ENCODE measurements at regions not wholly inside any gene's neighbourhood (a gene's known extent, or its start where the extent isn't known, plus 50 kb on each side); places are given as distances from the start of the nearest gene placed in this dataset.

GRCh38 chr9:30714389-30714788, 1670.1 kb upstream of the ACO1 start:
- ATAC-seq: no peak
- no peaks in the 10 kb centered on the region for H3K27me3 Mint-ChIP-seq (ENCODE audit: low read depth in 2 of 2)
- H3K36me3 Mint-ChIP-seq: no peaks in the 10 kb centered on the region
- WGBS (ENCODE audit: insufficient coverage): no CpG with 5 or more reads among the region's 1 CpG
- Histone ChIP-seq H3K9me3 (ENCODE audit: control insufficient read depth, insufficient read depth, low read length) (no peaks in the 10 kb centered on the region), H3K36me3 (ENCODE audit: control insufficient read depth, insufficient read depth, low read length) (no peaks in the 10 kb centered on the region), H3K27me3 (ENCODE audit: control insufficient read depth, insufficient read depth, low read length) (no peaks in the 10 kb centered on the region), H3K4me1 (ENCODE audit: control insufficient read depth, insufficient read depth, low read length) (no peaks in the 10 kb centered on the region), H3K4me3 (ENCODE audit: low read length) (no peak overlapping the region), H3K27ac (ENCODE audit: low read length) (no peak overlapping the region)
- intact Hi-C loops (cut with micrococcal nuclease): no loop called here
- TF ChIP-seq CTCF (IDR thresholded peaks at IDR 0.05): no peak
- no peak for DNase-seq
- no peaks in the 10 kb centered on the region for H3K4me1 Mint-ChIP-seq
- H3K4me3 Mint-ChIP-seq: no peak overlapping the region
- no peak overlapping the region for H3K27ac Mint-ChIP-seq
- peaks cover 6 to 15% of the 10 kb centered on the region in 2 donors for H3K9me3 Mint-ChIP-seq

GRCh38 chr9:30718483-30718882, 1666.0 kb upstream of the ACO1 start:
- intact Hi-C loops (cut with micrococcal nuclease): no loop called here
- Mint-ChIP-seq H3K27me3 (ENCODE audit: low read depth in 2 of 2) (no peaks in the 10 kb centered on the region), H3K4me3 (no peak overlapping the region), H3K4me1 (no peaks in the 10 kb centered on the region), H3K9me3 (peaks cover 6 to 11% of the 10 kb centered on the region in 2 donors), H3K27ac (no peak overlapping the region), H3K36me3 (no peaks in the 10 kb centered on the region)
- Histone ChIP-seq H3K4me3 (ENCODE audit: low read length) (no peak overlapping the region), H3K4me1 (ENCODE audit: control insufficient read depth, insufficient read depth, low read length) (no peaks in the 10 kb centered on the region), H3K9me3 (ENCODE audit: control insufficient read depth, insufficient read depth, low read length) (peaks cover 2% of the 10 kb centered on the region), H3K27ac (ENCODE audit: low read length) (no peak overlapping the region), H3K27me3 (ENCODE audit: control insufficient read depth, insufficient read depth, low read length) (no peaks in the 10 kb centered on the region), H3K36me3 (ENCODE audit: control insufficient read depth, insufficient read depth, low read length) (no peaks in the 10 kb centered on the region)
- ATAC-seq: no peak
- TF ChIP-seq CTCF (IDR thresholded peaks at IDR 0.05): no peak
- DNase-seq: no peak
- WGBS (ENCODE audit: insufficient coverage): no CpG with 5 or more reads among the region's 1 CpG

GRCh38 chr9:30722065-30722464, 1662.4 kb upstream of the ACO1 start:
- Histone ChIP-seq H3K9me3 (ENCODE audit: control insufficient read depth, insufficient read depth, low read length) (peaks cover 2% of the 10 kb centered on the region), H3K4me3 (ENCODE audit: low read length) (no peak overlapping the region), H3K27ac (ENCODE audit: low read length) (no peak overlapping the region), H3K4me1 (ENCODE audit: control insufficient read depth, insufficient read depth, low read length) (no peaks in the 10 kb centered on the region), H3K36me3 (ENCODE audit: control insufficient read depth, insufficient read depth, low read length) (no peaks in the 10 kb centered on the region), H3K27me3 (ENCODE audit: control insufficient read depth, insufficient read depth, low read length) (no peaks in the 10 kb centered on the region)
- Mint-ChIP-seq H3K27ac (no peak overlapping the region), H3K27me3 (ENCODE audit: low read depth in 2 of 2) (no peaks in the 10 kb centered on the region), H3K4me1 (no peaks in the 10 kb centered on the region), H3K4me3 (no peak overlapping the region), H3K9me3 (peaks cover 2 to 14% of the 10 kb centered on the region in 2 donors), H3K36me3 (no peaks in the 10 kb centered on the region)
- intact Hi-C loops (cut with micrococcal nuclease): loop anchor here (10.0 kb wide), 1 partner anchor 57 kb away; no protein-coding TSS in a partner anchor
- ATAC-seq: no peak
- DNase-seq: no peak
- TF ChIP-seq CTCF (IDR thresholded peaks at IDR 0.05): no peak
- 91% methylated on average over 5 of the region's 5 CpGs for WGBS (ENCODE audit: insufficient coverage)

- H3K4me3 ChIP-seq (ENCODE audit: low read length): no peak overlapping the region
- no peaks in the 10 kb centered on the region for H3K27me3 ChIP-seq (ENCODE audit: control insufficient read depth, insufficient read depth, low read length)
- H3K36me3 Mint-ChIP-seq: no peaks in the 10 kb centered on the region
- intact Hi-C loops (cut with micrococcal nuclease): loop anchor here (10.0 kb wide), 1 partner anchor 59 kb away; no protein-coding TSS in a partner anchor
- H3K27me3 Mint-ChIP-seq (ENCODE audit: low read depth in 2 of 2): no peaks in the 10 kb centered on the region
- ATAC-seq (no peak), DNase-seq (no peak)
- no peak overlapping the region for H3K4me3 Mint-ChIP-seq
- no peak overlapping the region for H3K27ac Mint-ChIP-seq
- H3K4me1 Mint-ChIP-seq: no peaks in the 10 kb centered on the region
- H3K4me1 ChIP-seq (ENCODE audit: control insufficient read depth, insufficient read depth, low read length): no peaks in the 10 kb centered on the region
- 72% methylated on average over 4 of the region's 4 CpGs for WGBS (ENCODE audit: insufficient coverage)
- H3K36me3 ChIP-seq (ENCODE audit: control insufficient read depth, insufficient read depth, low read length): no peaks in the 10 kb centered on the region
- no peak for TF ChIP-seq CTCF (IDR thresholded peaks at IDR 0.05)
- peaks cover 2% of the 10 kb centered on the region for H3K9me3 ChIP-seq (ENCODE audit: control insufficient read depth, insufficient read depth, low read length)
- H3K9me3 Mint-ChIP-seq: peaks cover 2 to 15% of the 10 kb centered on the region in 2 donors
- no peak overlapping the region for H3K27ac ChIP-seq (ENCODE audit: low read length)
These were observed 1660.8 kb upstream of the ACO1 start for GRCh38 chr9:30723656-30724055.
